MCF 10A (cell line): ENCODE measurements at regions not wholly inside any gene's neighbourhood (a gene's known extent, or its start where the extent isn't known, plus 50 kb on each side); places are given as distances from the start of the nearest gene placed in this dataset.

Experiments used
- BruUV-seq: library from RNA; stranded (reverse); fragments of 400-500 nt; replicated peaks from 2 replicates; lab custom pipeline; 2021; lab: Mats Ljungman, UMichigan
- CTCF ChIA-PET: fragments of 300-600 bp; sonication (Branson Sonifier 250); formaldehyde crosslinking; extraction: SDS; loops from one replicate; lab custom pipeline; 2021; ENCODE audit warnings: antibody characterized with exemption, inconsistent platforms; lab: Yijun Ruan, JAX
- POLR2A ChIA-PET: fragments of 300-600, 350-650 bp; sonication (Branson Sonifier 250); formaldehyde crosslinking; extraction: SDS; loops from one replicate; lab custom pipeline; 2020; ENCODE audit warnings: antibody characterized with exemption, inconsistent platforms; lab: Yijun Ruan, JAX
- DNase-seq: peaks from one replicate; pipeline ENCODE4 v3.0.0-alpha.2; 2018; ENCODE audit not compliant: unreplicated experiment
- H3K27ac Mint-ChIP-seq: one replicate; pipeline ENCODE4 v1.8.0; 2022; ENCODE audit warnings: mild to moderate bottlenecking, low read depth, mixed read lengths; ENCODE audit not compliant: unreplicated experiment
- H3K27me3 Mint-ChIP-seq: one replicate; pipeline ENCODE4 v1.8.0; 2022; ENCODE audit warnings: mixed read lengths; ENCODE audit not compliant: insufficient read depth, unreplicated experiment
- H3K36me3 Mint-ChIP-seq: one replicate; pipeline ENCODE4 v1.8.0; 2022; ENCODE audit warnings: mild to moderate bottlenecking, moderate library complexity, mixed read lengths; ENCODE audit not compliant: insufficient read depth, unreplicated experiment
- H3K4me1 Mint-ChIP-seq: one replicate; pipeline ENCODE4 v1.8.0; 2022; ENCODE audit warnings: mixed read lengths; ENCODE audit not compliant: insufficient read depth, unreplicated experiment
- H3K4me3 Mint-ChIP-seq: one replicate; pipeline ENCODE4 v1.8.0; 2022; ENCODE audit warnings: mild to moderate bottlenecking, moderate library complexity, mixed read lengths; ENCODE audit not compliant: unreplicated experiment
- H3K9me3 Mint-ChIP-seq: one replicate; pipeline ENCODE4 v1.8.0; 2022; ENCODE audit warnings: mixed read lengths; ENCODE audit not compliant: unreplicated experiment
- intact Hi-C: fragments of 100-400 bp; cut with micrococcal nuclease; formaldehyde crosslinking; loops from 2 replicates; pipeline ENCODE4 v1.14.1; 2022
- TF ChIP-seq, protein P1 (sequence below): fragments of 200-600 bp; IDR thresholded peaks from one replicate; pipeline ENCODE4 v1.8.0; 2022; ENCODE audit warnings: antibody characterized with exemption, mild to moderate bottlenecking; ENCODE audit not compliant: unreplicated experiment

DNA sequence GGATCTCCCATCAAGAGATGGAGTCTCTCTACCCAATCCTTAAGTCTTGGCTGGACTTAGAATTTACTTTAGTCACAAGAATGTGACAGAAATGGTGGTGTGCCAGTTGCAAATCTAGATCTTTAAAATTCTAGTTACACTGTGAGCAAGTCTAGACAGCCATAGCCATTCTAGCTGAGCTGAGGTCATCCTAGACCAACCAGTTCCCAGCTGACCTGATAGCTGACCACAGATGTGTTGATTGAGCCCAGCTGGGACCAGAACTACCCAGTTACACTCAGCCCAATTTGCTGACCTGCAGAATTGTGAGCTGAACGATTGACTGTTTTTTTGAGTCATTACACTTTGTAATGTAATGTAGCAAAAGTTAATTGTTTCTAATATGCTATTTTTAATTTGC is 251.8 kb downstream of the ADGRL2 start:
- Mint-ChIP-seq H3K27ac (no peak overlapping the region), H3K4me3 (no peak overlapping the region), H3K27me3 (no peaks in the 10 kb centered on the region), H3K9me3 (peaks cover 9% of the 10 kb centered on the region), H3K4me1 (no peaks in the 10 kb centered on the region), H3K36me3 (no peaks in the 10 kb centered on the region)
- intact Hi-C loops, result no loop called here
- no peak for DNase-seq
- POLR2A ChIA-PET, result interaction anchor here (0.7 kb wide), 1 partner anchor 19 kb away, joined by 3 read pairs; no protein-coding TSS in a partner anchor
- no TSS peak for BruUV-seq
- TF ChIP-seq, protein P1, sequence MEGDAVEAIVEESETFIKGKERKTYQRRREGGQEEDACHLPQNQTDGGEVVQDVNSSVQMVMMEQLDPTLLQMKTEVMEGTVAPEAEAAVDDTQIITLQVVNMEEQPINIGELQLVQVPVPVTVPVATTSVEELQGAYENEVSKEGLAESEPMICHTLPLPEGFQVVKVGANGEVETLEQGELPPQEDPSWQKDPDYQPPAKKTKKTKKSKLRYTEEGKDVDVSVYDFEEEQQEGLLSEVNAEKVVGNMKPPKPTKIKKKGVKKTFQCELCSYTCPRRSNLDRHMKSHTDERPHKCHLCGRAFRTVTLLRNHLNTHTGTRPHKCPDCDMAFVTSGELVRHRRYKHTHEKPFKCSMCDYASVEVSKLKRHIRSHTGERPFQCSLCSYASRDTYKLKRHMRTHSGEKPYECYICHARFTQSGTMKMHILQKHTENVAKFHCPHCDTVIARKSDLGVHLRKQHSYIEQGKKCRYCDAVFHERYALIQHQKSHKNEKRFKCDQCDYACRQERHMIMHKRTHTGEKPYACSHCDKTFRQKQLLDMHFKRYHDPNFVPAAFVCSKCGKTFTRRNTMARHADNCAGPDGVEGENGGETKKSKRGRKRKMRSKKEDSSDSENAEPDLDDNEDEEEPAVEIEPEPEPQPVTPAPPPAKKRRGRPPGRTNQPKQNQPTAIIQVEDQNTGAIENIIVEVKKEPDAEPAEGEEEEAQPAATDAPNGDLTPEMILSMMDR, result no peak
- CTCF ChIA-PET, result interaction anchor here (0.6 kb wide), 3 partner anchors 169 to 333 kb away, joined by 3 to 4 read pairs (median 3); no protein-coding TSS in a partner anchor

DNA sequence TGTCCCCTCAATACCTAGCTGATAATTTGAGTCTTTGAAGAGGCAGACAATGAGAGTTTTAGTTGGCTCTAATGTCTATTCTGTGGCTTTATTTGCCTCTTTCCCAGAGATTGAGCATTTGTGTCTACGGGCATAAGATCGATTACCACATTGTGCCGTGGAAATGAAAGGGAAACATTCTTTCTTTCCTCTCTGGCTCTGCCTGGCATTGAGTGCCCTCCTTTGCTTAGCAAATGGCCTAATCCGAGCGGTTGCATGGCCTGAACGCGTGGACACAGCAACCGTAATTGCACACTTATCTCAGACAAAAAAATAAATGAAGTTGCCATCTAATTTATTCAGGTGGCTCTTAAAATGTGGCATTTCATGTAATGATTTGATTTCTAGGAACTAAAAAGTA is 247.9 kb downstream of the ADGRL2 start:
- no peaks in the 10 kb centered on the region for H3K27me3 Mint-ChIP-seq
- intact Hi-C loops, result no loop called here
- no peaks in the 10 kb centered on the region for H3K4me1 Mint-ChIP-seq
- no peaks in the 10 kb centered on the region for H3K36me3 Mint-ChIP-seq
- H3K4me3 Mint-ChIP-seq, result no peak overlapping the region
- CTCF ChIA-PET, result interaction anchor here (0.7 kb wide), 1 partner anchor 388 kb away, joined by 3 read pairs; no protein-coding TSS in a partner anchor
- TF ChIP-seq, protein P1, result no peak
- POLR2A ChIA-PET, result no interaction called here
- no peaks in the 10 kb centered on the region for H3K9me3 Mint-ChIP-seq
- H3K27ac Mint-ChIP-seq, result no peak overlapping the region
- no peak for DNase-seq
- no TSS peak for BruUV-seq

DNA sequence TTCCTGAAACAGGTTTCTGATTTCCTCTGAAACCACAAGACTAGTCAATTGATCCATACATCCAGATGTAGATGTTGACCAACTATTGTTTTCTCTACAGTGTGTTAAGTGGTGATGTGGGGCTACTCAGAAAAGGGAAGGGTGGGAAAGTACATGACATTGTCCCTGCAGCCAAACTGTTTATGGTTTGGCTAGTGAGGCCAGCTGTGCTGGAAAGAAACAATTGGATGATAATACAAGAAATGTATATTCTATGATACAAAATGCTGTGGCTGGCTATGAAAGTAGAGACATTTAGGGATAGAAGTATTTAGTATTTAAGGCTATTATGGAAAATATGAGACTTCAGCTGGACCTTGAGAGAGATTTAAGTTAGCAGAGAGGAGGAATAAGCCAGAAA is 244.5 kb downstream of the ADGRL2 start:
- Mint-ChIP-seq H3K9me3 (no peaks in the 10 kb centered on the region), H3K4me1 (no peaks in the 10 kb centered on the region), H3K4me3 (no peak overlapping the region), H3K36me3 (no peaks in the 10 kb centered on the region), H3K27me3 (no peaks in the 10 kb centered on the region), H3K27ac (no peak overlapping the region)
- TF ChIP-seq, protein P1, result no peak
- intact Hi-C loops, result no loop called here
- POLR2A ChIA-PET, result no interaction called here
- DNase-seq, result no peak
- no TSS peak for BruUV-seq
- CTCF ChIA-PET, result no interaction called here

DNA sequence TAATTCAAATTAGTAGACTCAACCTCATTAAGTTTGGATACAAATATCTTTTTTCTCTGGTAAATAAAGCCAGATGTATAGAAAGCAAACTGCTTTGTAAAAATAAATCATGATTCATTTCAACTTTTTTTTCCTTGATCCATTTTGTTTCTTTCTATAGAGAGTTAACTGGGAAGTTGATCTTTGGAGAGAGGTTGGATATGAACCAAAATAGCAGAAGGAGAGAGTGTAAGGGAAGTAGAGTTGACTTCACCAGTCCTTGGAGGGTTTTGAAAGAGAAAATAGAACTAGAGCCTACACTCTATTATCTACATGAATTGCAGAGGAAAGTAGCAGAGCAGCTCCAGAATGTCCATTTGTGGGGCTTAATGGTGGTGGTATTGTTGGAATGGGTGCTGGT is 243.8 kb downstream of the ADGRL2 start:
- BruUV-seq, result no TSS peak
- intact Hi-C loops, result no loop called here
- TF ChIP-seq, protein P1, result no peak
- POLR2A ChIA-PET, result interaction anchor here (0.7 kb wide), 1 partner anchor 1798 kb away, joined by 3 read pairs; no protein-coding TSS in a partner anchor
- no peak overlapping the region for H3K4me3 Mint-ChIP-seq
- no peaks in the 10 kb centered on the region for H3K36me3 Mint-ChIP-seq
- no peak for DNase-seq
- no peak overlapping the region for H3K27ac Mint-ChIP-seq
- H3K27me3 Mint-ChIP-seq, result no peaks in the 10 kb centered on the region
- CTCF ChIA-PET, result no interaction called here
- no peaks in the 10 kb centered on the region for H3K4me1 Mint-ChIP-seq
- H3K9me3 Mint-ChIP-seq, result no peaks in the 10 kb centered on the region
